ENCODE measurements at regions not wholly inside any gene's neighbourhood (a gene's known extent, or its start where the extent isn't known, plus 50 kb on each side); places are given as distances from the start of the nearest gene placed in this dataset.

GRCh38 chr1:4161366-4162006 is 261.4 kb upstream of the C1orf174 start:
- Histone ChIP-seq H3K36me3 (no peaks in the 10 kb centered on the region), H3K27ac (no peak overlapping the region), H3K27me3 (no peaks in the 10 kb centered on the region), H3K4me1 (no peaks in the 10 kb centered on the region), H3K4me3 (no peak overlapping the region), H3K9me3 (no peaks in the 10 kb centered on the region)
- no peak for DNase-seq
- TF ChIP-seq POLR2A (IDR thresholded peaks at IDR 0.05) (no peak), CTCF (IDR thresholded peaks at IDR 0.05) (no peak)
- intact Hi-C loops (cut with DNase I; ENCODE audit: low total_unique reads), result no loop called here

- DNase-seq, result no peak
- TF ChIP-seq CTCF (IDR thresholded peaks at IDR 0.05) (no peak), POLR2A (IDR thresholded peaks at IDR 0.05) (no peak)
- no peaks in the 10 kb centered on the region for H3K27me3 ChIP-seq
- no peaks in the 10 kb centered on the region for H3K36me3 ChIP-seq
- H3K27ac ChIP-seq, result no peak overlapping the region
- no peaks in the 10 kb centered on the region for H3K9me3 ChIP-seq
- no peaks in the 10 kb centered on the region for H3K4me1 ChIP-seq
- H3K4me3 ChIP-seq, result no peak overlapping the region
- intact Hi-C loops (cut with DNase I; ENCODE audit: low total_unique reads), result no loop called here
These were observed 264.9 kb upstream of the C1orf174 start for GRCh38 chr1:4164965-4165364.

DNA sequence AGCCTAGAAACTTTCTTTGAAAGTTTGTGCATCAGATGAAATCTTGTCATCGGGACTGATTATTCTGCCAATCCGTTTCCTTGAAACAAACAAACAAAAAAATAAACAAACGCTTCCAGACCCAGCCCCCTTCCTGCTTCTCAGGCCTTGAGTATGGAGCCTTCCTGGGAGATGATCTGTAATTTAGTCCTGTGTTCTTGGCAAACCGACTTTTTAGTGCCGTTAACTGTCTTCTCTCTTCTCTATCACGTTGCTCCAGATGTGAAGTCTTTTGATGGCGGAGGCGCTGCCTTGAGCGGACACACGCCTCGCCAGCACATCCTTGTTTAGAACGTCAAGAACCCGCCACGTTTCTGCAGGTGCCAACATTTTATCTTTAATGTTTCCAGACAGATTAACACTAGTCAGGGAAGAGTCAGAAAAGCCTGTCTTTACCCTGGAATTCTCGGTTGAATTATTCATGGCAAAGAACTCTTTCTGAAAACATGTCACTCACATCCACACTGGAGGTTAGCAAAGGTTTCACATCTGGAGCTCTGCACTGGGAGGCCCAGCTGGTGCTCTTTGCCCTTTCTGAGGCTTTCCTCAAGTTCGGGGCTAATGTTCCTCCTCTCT is 265.7 kb upstream of the C1orf174 start:
- no peak overlapping the region for H3K4me3 ChIP-seq
- intact Hi-C loops (cut with DNase I; ENCODE audit: low total_unique reads), result no loop called here
- no peaks in the 10 kb centered on the region for H3K36me3 ChIP-seq
- no peaks in the 10 kb centered on the region for H3K27me3 ChIP-seq
- H3K4me1 ChIP-seq, result no peaks in the 10 kb centered on the region
- TF ChIP-seq CTCF (IDR thresholded peaks at IDR 0.05) (no peak), POLR2A (IDR thresholded peaks at IDR 0.05) (no peak)
- no peaks in the 10 kb centered on the region for H3K9me3 ChIP-seq
- DNase-seq, result no peak
- H3K27ac ChIP-seq, result no peak overlapping the region

GRCh38 chr1:4166713-4167112 is 266.6 kb upstream of the C1orf174 start:
- TF ChIP-seq CTCF (IDR thresholded peaks at IDR 0.05) (no peak), POLR2A (IDR thresholded peaks at IDR 0.05) (no peak)
- no peaks in the 10 kb centered on the region for H3K27me3 ChIP-seq
- no peaks in the 10 kb centered on the region for H3K36me3 ChIP-seq
- no peak overlapping the region for H3K27ac ChIP-seq
- no peaks in the 10 kb centered on the region for H3K4me1 ChIP-seq
- no peak for DNase-seq
- no peaks in the 10 kb centered on the region for H3K9me3 ChIP-seq
- intact Hi-C loops (cut with DNase I; ENCODE audit: low total_unique reads), result no loop called here
- no peak overlapping the region for H3K4me3 ChIP-seq

GRCh38 chr1:4169991-4170390 is 269.9 kb upstream of the C1orf174 start:
- TF ChIP-seq CTCF (IDR thresholded peaks at IDR 0.05), result no peak
- TF ChIP-seq POLR2A (IDR thresholded peaks at IDR 0.05), result no peak
- Histone ChIP-seq H3K4me1 (no peaks in the 10 kb centered on the region), H3K36me3 (no peaks in the 10 kb centered on the region), H3K27ac (no peak overlapping the region), H3K9me3 (no peaks in the 10 kb centered on the region), H3K4me3 (no peak overlapping the region), H3K27me3 (no peaks in the 10 kb centered on the region)
- intact Hi-C loops (cut with DNase I; ENCODE audit: low total_unique reads), result no loop called here
- DNase-seq, result no peak
